ENCODE measurements at regions not wholly inside any gene's neighbourhood (a gene's known extent, or its start where the extent isn't known, plus 50 kb on each side); places are given as distances from the start of the nearest gene placed in this dataset.

- TF ChIP-seq, protein P1, sequence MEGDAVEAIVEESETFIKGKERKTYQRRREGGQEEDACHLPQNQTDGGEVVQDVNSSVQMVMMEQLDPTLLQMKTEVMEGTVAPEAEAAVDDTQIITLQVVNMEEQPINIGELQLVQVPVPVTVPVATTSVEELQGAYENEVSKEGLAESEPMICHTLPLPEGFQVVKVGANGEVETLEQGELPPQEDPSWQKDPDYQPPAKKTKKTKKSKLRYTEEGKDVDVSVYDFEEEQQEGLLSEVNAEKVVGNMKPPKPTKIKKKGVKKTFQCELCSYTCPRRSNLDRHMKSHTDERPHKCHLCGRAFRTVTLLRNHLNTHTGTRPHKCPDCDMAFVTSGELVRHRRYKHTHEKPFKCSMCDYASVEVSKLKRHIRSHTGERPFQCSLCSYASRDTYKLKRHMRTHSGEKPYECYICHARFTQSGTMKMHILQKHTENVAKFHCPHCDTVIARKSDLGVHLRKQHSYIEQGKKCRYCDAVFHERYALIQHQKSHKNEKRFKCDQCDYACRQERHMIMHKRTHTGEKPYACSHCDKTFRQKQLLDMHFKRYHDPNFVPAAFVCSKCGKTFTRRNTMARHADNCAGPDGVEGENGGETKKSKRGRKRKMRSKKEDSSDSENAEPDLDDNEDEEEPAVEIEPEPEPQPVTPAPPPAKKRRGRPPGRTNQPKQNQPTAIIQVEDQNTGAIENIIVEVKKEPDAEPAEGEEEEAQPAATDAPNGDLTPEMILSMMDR (IDR thresholded peaks at IDR 0.05) = no peak
- no peak for DNase-seq
- Mint-ChIP-seq H3K4me1 (no peaks in the 10 kb centered on the region), H3K27ac (no peak overlapping the region), H3K4me3 (no peak overlapping the region), H3K36me3 (no peaks in the 10 kb centered on the region), H3K9me3 (peaks cover 0 to 3% (median 0%) of the 10 kb centered on the region in 7 donors), H3K27me3 (ENCODE audit: low read depth in 3 of 3) (peaks cover 0 to 3% (median 2%) of the 10 kb centered on the region in 3 donors)
- H3K4me1 ChIP-seq (ENCODE audit: control insufficient read depth in 1 of 2, insufficient read depth in 2 of 2, low read length in 2 of 2) = no peaks in the 10 kb centered on the region
- H3K79me2 ChIP-seq (ENCODE audit: insufficient read depth, low read length) = no peaks in the 10 kb centered on the region
- no peaks in the 10 kb centered on the region for H3K9me3 ChIP-seq (replicated peaks in 1 of 2; ENCODE audit: control insufficient read depth in 1 of 2, insufficient read depth in 1 of 2, low read length in 2 of 2)
- no peaks in the 10 kb centered on the region for H3K27me3 ChIP-seq (ENCODE audit: control insufficient read depth in 2 of 2, insufficient read depth in 2 of 2, low read length in 2 of 2)
- intact Hi-C loops (cut with micrococcal nuclease) = no loop called here
- H3K36me3 ChIP-seq (replicated peaks in 1 of 2; ENCODE audit: control insufficient read depth in 1 of 2, insufficient read depth in 2 of 2, low read length in 2 of 2) = no peaks in the 10 kb centered on the region
- no peak overlapping the region for H3K27ac ChIP-seq (ENCODE audit: low read depth in 1 of 2, low read length in 2 of 2)
- no peak overlapping the region for H2AFZ ChIP-seq (ENCODE audit: insufficient read depth, low read depth, low read length, poor library complexity, severe bottlenecking)
- H3K9ac ChIP-seq (ENCODE audit: insufficient read depth, low read length, poor library complexity, severe bottlenecking) = no peak overlapping the region
- H3K4me3 ChIP-seq (replicated peaks in 1 of 3; ENCODE audit: low read depth in 2 of 3, low read length in 3 of 3) = no peak overlapping the region
- H4K20me1 ChIP-seq (ENCODE audit: insufficient read depth, low read length) = no peaks in the 10 kb centered on the region
- H3K4me2 ChIP-seq (replicated peaks; ENCODE audit: extremely low read depth, low read length, poor library complexity, severe bottlenecking) = no peak overlapping the region
- no CpG with 5 or more reads among the region's 1 CpG for WGBS (ENCODE audit: insufficient coverage)
Measured at GRCh38 chr5:3190433-3190832, 405.2 kb upstream of the IRX1 start.

- intact Hi-C loops (cut with micrococcal nuclease) = no loop called here
- Histone ChIP-seq H2AFZ (ENCODE audit: insufficient read depth, low read depth, low read length, poor library complexity, severe bottlenecking) (no peak overlapping the region), H3K4me1 (ENCODE audit: control insufficient read depth in 1 of 2, insufficient read depth in 2 of 2, low read length in 2 of 2) (no peaks in the 10 kb centered on the region), H3K36me3 (replicated peaks in 1 of 2; ENCODE audit: control insufficient read depth in 1 of 2, insufficient read depth in 2 of 2, low read length in 2 of 2) (no peaks in the 10 kb centered on the region), H3K79me2 (ENCODE audit: insufficient read depth, low read length) (no peaks in the 10 kb centered on the region), H3K4me2 (replicated peaks; ENCODE audit: extremely low read depth, low read length, poor library complexity, severe bottlenecking) (no peak overlapping the region), H3K9ac (ENCODE audit: insufficient read depth, low read length, poor library complexity, severe bottlenecking) (no peak overlapping the region), H3K4me3 (replicated peaks in 1 of 3; ENCODE audit: low read depth in 2 of 3, low read length in 3 of 3) (no peak overlapping the region), H4K20me1 (ENCODE audit: insufficient read depth, low read length) (no peaks in the 10 kb centered on the region), H3K27ac (ENCODE audit: low read depth in 1 of 2, low read length in 2 of 2) (no peak overlapping the region), H3K9me3 (replicated peaks in 1 of 2; ENCODE audit: control insufficient read depth in 1 of 2, insufficient read depth in 1 of 2, low read length in 2 of 2) (no peaks in the 10 kb centered on the region), H3K27me3 (ENCODE audit: control insufficient read depth in 2 of 2, insufficient read depth in 2 of 2, low read length in 2 of 2) (no peaks in the 10 kb centered on the region)
- 91% methylated on average over 16 of the region's 28 CpGs for WGBS (ENCODE audit: insufficient coverage)
- Mint-ChIP-seq H3K9me3 (peaks cover 0 to 3% (median 0%) of the 10 kb centered on the region in 7 donors), H3K27ac (peak overlapping the region in 1 of 7 donors; percentile 12), H3K36me3 (no peaks in the 10 kb centered on the region), H3K4me1 (no peaks in the 10 kb centered on the region), H3K27me3 (ENCODE audit: low read depth in 3 of 3) (no peaks in the 10 kb centered on the region), H3K4me3 (no peak overlapping the region)
- TF ChIP-seq, protein P1 (IDR thresholded peaks at IDR 0.05) = no peak
- no peak for DNase-seq
Measured at GRCh38 chr5:3187771-3188425, 407.7 kb upstream of the IRX1 start.
